Stomach (tissue), 8 donors: ENCODE measurements at regions not wholly inside any gene's neighbourhood (a gene's known extent, or its start where the extent isn't known, plus 50 kb on each side); places are given as distances from the start of the nearest gene placed in this dataset.

Source experiments
- DNase-seq, 2 donors: peaks; one replicate each; pipeline versions ENCODE4 v3.0.0 to v3.0.0-alpha.2; 2013 to 2019
- H3K27ac ChIP-seq, 5 donors: fragments of 200-600 bp in 4 of 5; sonication (generic) in 4 of 5; one replicate each; pipeline ENCODE4 v1.5.1; 2013 to 2019; ENCODE audit warnings: mild to moderate bottlenecking in 1 of 5, moderate library complexity in 1 of 5
- H3K27me3 ChIP-seq, 3 donors: fragments of 200-600 bp; sonication (generic); one replicate each; pipeline ENCODE4 v1.5.1; 2017 to 2019; ENCODE audit warnings: mixed run types in 1 of 3
- H3K36me3 ChIP-seq, 4 donors: fragments of 200-600 bp; sonication (generic); 1 replicate in 3 of 4; 2 replicates in 1 of 4; pipeline ENCODE4 v1.5.1; 2016 to 2019
- H3K4me1 ChIP-seq, 4 donors: fragments of 200-600 bp; sonication (generic); one replicate each; pipeline ENCODE4 v1.5.1; 2016 to 2019
- H3K4me3 ChIP-seq, 4 donors: fragments of 200-600 bp; sonication (generic) in 3 of 4; one replicate each; pipeline ENCODE4 v1.5.1; 2016 to 2019; ENCODE audit warnings: mild to moderate bottlenecking in 1 of 4
- H3K9me3 ChIP-seq, 4 donors: fragments of 200-600 bp; sonication (generic); one replicate each; pipeline ENCODE4 v1.5.1; 2016 to 2019
- CTCF ChIP-seq, 7 experiments: fragments of 450-650 bp in 4 of 7; fragments of 200-600 bp in 3 of 7; sonication (generic) in 3 of 7; IDR thresholded peaks; one replicate each; pipeline ENCODE4 v1.5.1; 2016 to 2019; ENCODE audit warnings: antibody characterized with exemption in 7 of 7, control low read depth in 2 of 7, mild to moderate bottlenecking in 1 of 7
- EP300 ChIP-seq: sonication (generic); formaldehyde crosslinking; IDR thresholded peaks from one replicate; pipeline ENCODE4 v1.6.1; 2017; ENCODE audit warnings: antibody characterized with exemption
- POLR2A ChIP-seq, 4 donors: fragments of 450-650 bp; IDR thresholded peaks; one replicate each; pipeline ENCODE4 v1.6.1; 2016; ENCODE audit warnings: antibody characterized with exemption in 4 of 4, control low read depth in 2 of 4, mild to moderate bottlenecking in 1 of 4, moderate library complexity in 1 of 4
- POLR2AphosphoS5 ChIP-seq, 3 donors: sonication (generic); formaldehyde crosslinking; IDR thresholded peaks; one replicate each; pipeline ENCODE4 v1.6.1; 2016; ENCODE audit warnings: antibody characterized with exemption in 3 of 3
- WGBS, 5 donors: extraction: QIAGEN DNeasy Blood & Tissue Kit in 3 of 5; methylation state at CpG; one replicate each; pipeline versions ENCODE4 v1.1.5 to v1.1.7; 2013 to 2018; 5-methylcytosine and 5-hydroxymethylcytosine counted together
- intact Hi-C: fragments of 100-400 bp; cut with DNase I; formaldehyde crosslinking; loops from one replicate; pipeline ENCODE4 v1.15.1; 2023; ENCODE audit warnings: low total_unique reads
- donor health status: healthy with polysubstance abuse.
- donor health status: Bipolar disorder and iron deficiency.
- donor health status: healthy.

- no peak for DNase-seq
- Histone ChIP-seq H3K36me3 (no peaks in the 10 kb centered on the region), H3K4me3 (no peak overlapping the region), H3K27ac (no peak overlapping the region), H3K9me3 (no peaks in the 10 kb centered on the region), H3K4me1 (peaks cover 0 to 11% (median 1%) of the 10 kb centered on the region in 4 donors), H3K27me3 (no peaks in the 10 kb centered on the region)
- intact Hi-C loops, result loop anchor here (10.0 kb wide), 1 partner anchor 353 kb away; no protein-coding TSS in a partner anchor
- no peak for TF ChIP-seq POLR2A (IDR thresholded peaks at IDR 0.05)
- no peak for TF ChIP-seq CTCF (IDR thresholded peaks at IDR 0.05)
- no peak for TF ChIP-seq EP300
- TF ChIP-seq POLR2AphosphoS5 (IDR thresholded peaks at IDR 0.05), result no peak
These were observed 97.6 kb upstream of the PDE1C start for GRCh38 chr7:32167815-32168214.

- DNase-seq, result no peak
- Histone ChIP-seq H3K27me3 (no peaks in the 10 kb centered on the region), H3K4me1 (peaks cover 0 to 15% (median 1%) of the 10 kb centered on the region in 4 donors), H3K27ac (no peak overlapping the region), H3K4me3 (no peak overlapping the region), H3K9me3 (no peaks in the 10 kb centered on the region), H3K36me3 (no peaks in the 10 kb centered on the region)
- intact Hi-C loops, result loop anchor here (10.0 kb wide), 1 partner anchor 352 kb away; no protein-coding TSS in a partner anchor
- TF ChIP-seq EP300 (no peak), POLR2AphosphoS5 (IDR thresholded peaks at IDR 0.05) (no peak), CTCF (IDR thresholded peaks at IDR 0.05) (no peak), POLR2A (IDR thresholded peaks at IDR 0.05) (no peak)
- 84 to 96% (median 90%) methylated on average over 2 of the region's 2 CpGs for WGBS, 5 donors
These were observed 97.0 kb upstream of the PDE1C start for GRCh38 chr7:32167256-32167655.

DNA sequence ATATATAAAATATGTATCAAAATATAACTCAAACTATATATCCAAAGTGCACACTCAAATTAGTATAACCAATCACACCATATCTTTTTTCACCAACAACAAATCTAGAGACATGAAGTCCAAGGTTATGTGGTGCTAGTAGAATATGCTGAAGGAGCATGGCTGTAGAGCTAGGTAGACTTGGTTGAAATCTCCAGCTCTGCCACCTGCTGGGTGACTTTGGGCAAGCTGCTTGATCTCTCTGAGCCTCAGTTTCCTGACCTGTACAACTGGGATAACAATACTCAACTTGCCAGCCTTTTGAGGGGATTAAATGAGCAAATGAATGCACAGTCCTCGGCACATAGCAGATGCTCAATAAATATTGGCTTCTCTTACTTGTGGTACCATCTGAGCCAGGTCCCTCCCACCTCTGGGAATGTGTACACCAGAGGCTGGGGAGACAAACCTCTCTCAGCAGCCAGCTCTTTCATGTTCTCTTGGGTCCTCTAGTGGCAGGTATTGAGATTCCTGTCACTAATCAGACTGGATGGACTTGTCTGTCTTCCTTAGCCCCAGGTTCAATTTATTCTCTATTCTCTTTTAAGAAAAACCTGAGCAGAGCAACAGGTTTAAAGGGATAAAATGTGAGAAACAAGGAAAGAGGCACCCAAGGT is 94.3 kb upstream of the PDE1C start:
- DNase-seq, result peak in 1 of 2 donors; percentile 54
- TF ChIP-seq CTCF (IDR thresholded peaks at IDR 0.05) (peak in 3 of 7 experiments; percentile 41 to 59 (median 53)), EP300 (no peak), POLR2A (IDR thresholded peaks at IDR 0.05) (no peak), POLR2AphosphoS5 (IDR thresholded peaks at IDR 0.05) (no peak)
- H3K36me3 ChIP-seq, result no peaks in the 10 kb centered on the region
- intact Hi-C loops, result loop anchor here (10.0 kb wide), 1 partner anchor 350 kb away; no protein-coding TSS in a partner anchor
- no peaks in the 10 kb centered on the region for H3K9me3 ChIP-seq
- H3K27me3 ChIP-seq, result no peaks in the 10 kb centered on the region
- WGBS, 5 donors, result 35 to 64% (median 46%) methylated on average over 1 of the region's 1 CpG
- no peak overlapping the region for H3K4me3 ChIP-seq
- peaks cover 0 to 15% (median 1%) of the 10 kb centered on the region in 4 donors for H3K4me1 ChIP-seq
- no peak overlapping the region for H3K27ac ChIP-seq

- Histone ChIP-seq H3K27me3 (no peaks in the 10 kb centered on the region), H3K4me3 (no peak overlapping the region), H3K4me1 (peaks cover 0 to 15% (median 1%) of the 10 kb centered on the region in 4 donors), H3K36me3 (no peaks in the 10 kb centered on the region), H3K27ac (peak overlapping the region in 3 of 5 donors; percentile 30 to 51 (median 49)), H3K9me3 (no peaks in the 10 kb centered on the region)
- intact Hi-C loops, result loop anchor here (10.0 kb wide), 1 partner anchor 349 kb away; no protein-coding TSS in a partner anchor
- TF ChIP-seq POLR2A (IDR thresholded peaks at IDR 0.05) (no peak), POLR2AphosphoS5 (IDR thresholded peaks at IDR 0.05) (no peak), EP300 (no peak), CTCF (IDR thresholded peaks at IDR 0.05) (no peak)
- DNase-seq, result no peak
These were observed 93.7 kb upstream of the PDE1C start for GRCh38 chr7:32163896-32164295.
